Heart right ventricle (tissue), 16 donors: ENCODE measurements at regions not wholly inside any gene's neighbourhood (a gene's known extent, or its start where the extent isn't known, plus 50 kb on each side); places are given as distances from the start of the nearest gene placed in this dataset.

Experiments used
- ATAC-seq, 8 donors: fragments of 200-7000 bp; cut with Tn5 transposase; one replicate each; pipeline ENCODE4 v1.9.1; 2020; ENCODE audit warnings: mild to moderate bottlenecking in 8 of 8, moderate library complexity in 8 of 8, moderate number of reproducible peaks in 1 of 8
- DNase-seq, 2 donors: peaks; one replicate each; pipeline ENCODE4 v3.0.0-alpha.2; 2020
- H3K27ac ChIP-seq, 10 donors: fragments of 200-600 bp; sonication (generic) in 2 of 10; one replicate each; pipeline versions ENCODE4 v1.5.0 to v1.8.0; 2020 to 2022; ENCODE audit warnings: mild to moderate bottlenecking in 3 of 10
- H3K27me3 ChIP-seq, 7 donors: fragments of 200-600 bp; one replicate each; pipeline ENCODE4 v1.8.0; 2021 to 2022; ENCODE audit warnings: mild to moderate bottlenecking in 2 of 7
- H3K36me3 ChIP-seq, 9 donors: fragments of 200-600 bp; sonication (generic) in 1 of 9; one replicate each; pipeline versions ENCODE4 v1.5.0 to v1.8.0; 2020 to 2022; ENCODE audit warnings: mild to moderate bottlenecking in 2 of 9
- H3K4me1 ChIP-seq, 9 donors: fragments of 200-600 bp; sonication (generic) in 1 of 9; one replicate each; pipeline versions ENCODE4 v1.5.0 to v1.8.0; 2020 to 2022; ENCODE audit warnings: mild to moderate bottlenecking in 4 of 9
- H3K4me3 ChIP-seq, 10 donors: fragments of 200-600 bp; sonication (generic) in 2 of 10; one replicate each; pipeline versions ENCODE4 v1.5.0 to v1.8.0; 2020 to 2022; ENCODE audit warnings: mild to moderate bottlenecking in 7 of 10, moderate library complexity in 2 of 10
- H3K9me3 ChIP-seq, 11 donors: fragments of 200-600 bp in 10 of 11; sonication (generic) in 2 of 11; one replicate each; pipeline versions ENCODE4 v1.5.0 to v1.8.0; 2013 to 2022; ENCODE audit warnings: mild to moderate bottlenecking in 2 of 11, control low read depth in 1 of 11, moderate library complexity in 1 of 11
- CTCF ChIP-seq, 9 donors: fragments of 200-600 bp; sonication (generic) in 2 of 9; IDR thresholded peaks; one replicate each; pipeline versions ENCODE4 v1.5.0 to v1.8.0; 2021 to 2022; ENCODE audit warnings: antibody characterized with exemption in 9 of 9, mild to moderate bottlenecking in 5 of 9, moderate library complexity in 1 of 9
- WGBS, 2 donors: extraction: QIAGEN DNeasy Blood & Tissue Kit; methylation state at CpG; one replicate each; pipeline ENCODE4 v1.1.7; 2013; ENCODE audit warnings: inconsistent platforms in 1 of 2; 5-methylcytosine and 5-hydroxymethylcytosine counted together
- intact Hi-C, 10 donors: fragments of 100-400 bp; cut with DNase I; formaldehyde crosslinking; loops; one replicate each; pipeline versions ENCODE4 v1.11.1 to v1.14.2; 2022
- donor health status: Arrhythmogenic right ventricular cardiomyopathy.
- donor health status: ischemic (EF 13 %, LVEDD 7.1; RV severe dilation, severe dysfunction).
- donor health status: healthy with polysubstance abuse.
- donor health status: DM: no; HTN: yes; CAD: no.
- donor health status: DM: no; HTN: no; CAD: no.
- donor health status: ischemic (EF 25% LVEDD 6.9; RV normal size, moderate dysfunction).
- donor health status: ischemic (EF 25% LVEDD 5.7; RV mildly dilated, moderate dysfunction).
- donor health status: healthy.
- donor health status: DM: yes; HTN: yes; CAD: no.
- donor health status: Ischemic cardiomyopathy.
- donor health status: ischemic (EF 35%, LVEDD 5.7; RV mildly dilated, moderate dysfunction).
- donor health status: nonischemic (EF 11% LVEDD 7.7; RV severe dilation, severe dysfunction).
- donor health status: DM: yes; HTN: yes; CAD: no.
- donor health status: PGD.
- donor health status: ischemic (EF 29% LVEDD 5.4; RV normal size, mild dysfunction).
- donor health status: nonischemic (EF 23%, LVEDD 6.1; RV moderate dilation, normal function).

- no peak for TF ChIP-seq CTCF (IDR thresholded peaks at IDR 0.05)
These were observed 205.1 kb upstream of the SEMA3A start for GRCh38 chr7:84399661-84400060.

GRCh38 chr7:84394219-84394618 lies 199.6 kb upstream of the SEMA3A start:
- DNase-seq (no peak), ATAC-seq (no peak)
- Histone ChIP-seq H3K4me3 (no peak overlapping the region), H3K27me3 (no peaks in the 10 kb centered on the region), H3K27ac (no peak overlapping the region), H3K4me1 (no peaks in the 10 kb centered on the region), H3K36me3 (no peaks in the 10 kb centered on the region), H3K9me3 (no peaks in the 10 kb centered on the region)
- intact Hi-C loops = no loop called here
- TF ChIP-seq CTCF (IDR thresholded peaks at IDR 0.05) = no peak

More at GRCh38 chr7:84399661-84400060, 205.1 kb upstream of the SEMA3A start:
- no peak for ATAC-seq
- H3K36me3 ChIP-seq = no peaks in the 10 kb centered on the region
- peaks cover 0 to 35% (median 9%) of the 10 kb centered on the region in 11 donors for H3K9me3 ChIP-seq
- no peak for DNase-seq
- no peaks in the 10 kb centered on the region for H3K4me1 ChIP-seq
- 52 to 54% methylated on average over 1 of the region's 1 CpG for WGBS, 2 donors
- intact Hi-C loops = no loop called here
- no peak overlapping the region for H3K4me3 ChIP-seq
- no peak overlapping the region for H3K27ac ChIP-seq
- H3K27me3 ChIP-seq = no peaks in the 10 kb centered on the region

GRCh38 chr7:84393786-84394185 lies 199.2 kb upstream of the SEMA3A start:
- Histone ChIP-seq H3K4me1 (no peaks in the 10 kb centered on the region), H3K9me3 (no peaks in the 10 kb centered on the region), H3K27me3 (no peaks in the 10 kb centered on the region), H3K27ac (no peak overlapping the region), H3K36me3 (no peaks in the 10 kb centered on the region), H3K4me3 (no peak overlapping the region)
- no peak for ATAC-seq
- DNase-seq = no peak
- intact Hi-C loops = no loop called here
- no peak for TF ChIP-seq CTCF (IDR thresholded peaks at IDR 0.05)

GRCh38 chr7:84390845-84391244 lies 196.3 kb upstream of the SEMA3A start:
- TF ChIP-seq CTCF (IDR thresholded peaks at IDR 0.05) = no peak
- Histone ChIP-seq H3K4me3 (no peak overlapping the region), H3K27me3 (no peaks in the 10 kb centered on the region), H3K9me3 (no peaks in the 10 kb centered on the region), H3K27ac (no peak overlapping the region), H3K4me1 (no peaks in the 10 kb centered on the region), H3K36me3 (no peaks in the 10 kb centered on the region)
- ATAC-seq (no peak), DNase-seq (no peak)
- 87 to 88% methylated on average over 3 of the region's 3 CpGs for WGBS, 2 donors
- intact Hi-C loops = no loop called here

- no peak for TF ChIP-seq CTCF (IDR thresholded peaks at IDR 0.05)
- H3K36me3 ChIP-seq = no peaks in the 10 kb centered on the region
- ATAC-seq (no peak), DNase-seq (no peak)
- no peaks in the 10 kb centered on the region for H3K9me3 ChIP-seq
- H3K27me3 ChIP-seq = no peaks in the 10 kb centered on the region
- H3K27ac ChIP-seq = no peak overlapping the region
- 73 to 78% methylated on average over 4 of the region's 4 CpGs for WGBS, 2 donors
- no peaks in the 10 kb centered on the region for H3K4me1 ChIP-seq
- no peak overlapping the region for H3K4me3 ChIP-seq
- intact Hi-C loops = loop anchor here in 1 of 10 donors (10.0 kb wide), 1 partner anchor 64 kb away; no protein-coding TSS in a partner anchor
These were observed 194.7 kb upstream of the SEMA3A start for GRCh38 chr7:84389242-84389641.
